ENCODE measurements at regions not wholly inside any gene's neighbourhood (a gene's known extent, or its start where the extent isn't known, plus 50 kb on each side); places are given as distances from the start of the nearest gene placed in this dataset.
"Not testable (repeated sequence)": the region's sequence is repeated elsewhere in the genome, so short reads cannot be mapped to it uniquely, and the experiment has no call there.

DNA sequence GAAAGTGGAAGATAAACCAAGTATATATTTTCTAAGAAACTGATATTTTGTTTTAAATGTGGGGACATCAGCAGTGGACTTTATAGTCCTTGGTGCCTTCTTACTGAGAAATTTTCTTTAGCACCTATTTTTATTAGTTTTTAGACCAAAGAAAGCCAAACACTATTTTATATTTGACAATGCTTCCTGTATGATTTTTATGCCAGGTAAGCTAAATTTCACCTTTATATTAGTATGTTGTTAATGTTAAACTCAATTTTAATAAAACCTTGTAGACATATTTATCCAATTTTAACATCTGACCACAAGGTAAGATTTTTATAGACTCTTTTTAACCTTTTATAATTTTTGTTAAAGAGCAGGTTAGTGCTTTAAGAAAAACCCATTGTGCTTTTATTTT is 1182.3 kb upstream of the CDH2 start:
- TF ChIP-seq, protein P1, sequence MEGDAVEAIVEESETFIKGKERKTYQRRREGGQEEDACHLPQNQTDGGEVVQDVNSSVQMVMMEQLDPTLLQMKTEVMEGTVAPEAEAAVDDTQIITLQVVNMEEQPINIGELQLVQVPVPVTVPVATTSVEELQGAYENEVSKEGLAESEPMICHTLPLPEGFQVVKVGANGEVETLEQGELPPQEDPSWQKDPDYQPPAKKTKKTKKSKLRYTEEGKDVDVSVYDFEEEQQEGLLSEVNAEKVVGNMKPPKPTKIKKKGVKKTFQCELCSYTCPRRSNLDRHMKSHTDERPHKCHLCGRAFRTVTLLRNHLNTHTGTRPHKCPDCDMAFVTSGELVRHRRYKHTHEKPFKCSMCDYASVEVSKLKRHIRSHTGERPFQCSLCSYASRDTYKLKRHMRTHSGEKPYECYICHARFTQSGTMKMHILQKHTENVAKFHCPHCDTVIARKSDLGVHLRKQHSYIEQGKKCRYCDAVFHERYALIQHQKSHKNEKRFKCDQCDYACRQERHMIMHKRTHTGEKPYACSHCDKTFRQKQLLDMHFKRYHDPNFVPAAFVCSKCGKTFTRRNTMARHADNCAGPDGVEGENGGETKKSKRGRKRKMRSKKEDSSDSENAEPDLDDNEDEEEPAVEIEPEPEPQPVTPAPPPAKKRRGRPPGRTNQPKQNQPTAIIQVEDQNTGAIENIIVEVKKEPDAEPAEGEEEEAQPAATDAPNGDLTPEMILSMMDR (conservative IDR thresholded peaks at IDR 0.05; ENCODE audit: low read length), result not testable (repeated sequence)
- not testable (repeated sequence) for TF ChIP-seq EZH2phosphoT487 (IDR thresholded peaks at IDR 0.05; ENCODE audit: borderline replicate concordance)
